NCI-H748 (cell line): ENCODE measurements at regions not wholly inside any gene's neighbourhood (a gene's known extent, or its start where the extent isn't known, plus 50 kb on each side); places are given as distances from the start of the nearest gene placed in this dataset.
"Not testable (repeated sequence)": the region's sequence is repeated elsewhere in the genome, so short reads cannot be mapped to it uniquely, and the experiment has no call there.

Experiments
- DNase-seq: peaks from one replicate; lab custom pipeline; 2025; ENCODE audit not compliant: unreplicated experiment; lab: John Stamatoyannopoulos, UW

DNA sequence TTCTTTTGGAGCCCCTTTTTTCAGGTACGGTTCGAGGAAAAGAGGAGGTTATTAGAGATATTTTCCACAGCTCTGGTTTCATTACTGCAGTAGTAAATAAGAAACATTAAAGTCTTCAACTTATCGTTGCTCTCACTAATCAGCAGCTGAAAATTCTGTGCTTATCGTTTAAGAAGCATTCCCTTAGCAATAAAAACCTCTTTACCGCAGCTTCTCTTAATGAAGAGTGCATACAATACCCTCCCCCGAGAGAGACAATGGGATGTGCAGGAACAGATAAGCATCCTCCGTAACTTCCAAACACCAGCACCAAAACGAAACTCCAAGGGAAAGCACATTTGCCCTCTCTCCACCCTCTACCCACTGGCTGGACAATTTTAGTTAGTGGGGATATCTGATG, 384.5 kb downstream of the NEBL start:
- peak; percentile 28 for DNase-seq

GRCh38 chr10:20508921-20509320, 388.2 kb downstream of the NEBL start:
- no peak for DNase-seq

DNA sequence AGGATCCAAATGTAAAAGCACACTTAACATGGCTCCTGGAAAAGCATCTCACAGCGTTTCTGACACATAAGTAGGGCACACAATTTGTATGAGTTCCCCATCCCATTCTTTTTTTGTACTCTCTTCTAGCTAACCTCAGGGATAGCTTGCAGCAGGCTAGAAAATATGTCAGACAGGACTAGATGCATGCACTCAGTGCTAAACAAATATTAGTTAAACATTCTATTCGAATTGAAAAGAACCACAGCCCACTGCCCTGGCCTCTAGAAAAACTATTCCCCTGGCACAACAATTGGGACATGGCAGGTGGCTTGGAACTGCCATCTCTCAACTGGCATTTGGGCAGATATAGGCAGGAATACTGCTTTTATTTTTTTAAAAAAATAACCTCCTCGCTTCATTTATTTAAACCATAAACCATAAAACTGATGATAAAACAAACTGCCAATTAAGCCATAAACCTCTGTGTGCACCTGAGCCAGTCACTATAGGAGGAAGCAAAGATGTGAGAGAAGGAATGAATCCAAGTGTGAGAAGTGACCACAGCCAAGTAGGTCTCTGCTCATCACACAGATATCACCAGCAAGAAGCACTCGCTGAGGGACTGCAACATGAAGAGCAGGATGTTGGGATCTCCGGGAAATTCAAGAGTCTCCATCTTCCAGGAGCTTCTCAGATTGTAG, 394.1 kb downstream of the NEBL start:
- peak; percentile 3 for DNase-seq

GRCh38 chr10:20494474-20494873, 402.6 kb downstream of the NEBL start:
- no peak for DNase-seq

DNA sequence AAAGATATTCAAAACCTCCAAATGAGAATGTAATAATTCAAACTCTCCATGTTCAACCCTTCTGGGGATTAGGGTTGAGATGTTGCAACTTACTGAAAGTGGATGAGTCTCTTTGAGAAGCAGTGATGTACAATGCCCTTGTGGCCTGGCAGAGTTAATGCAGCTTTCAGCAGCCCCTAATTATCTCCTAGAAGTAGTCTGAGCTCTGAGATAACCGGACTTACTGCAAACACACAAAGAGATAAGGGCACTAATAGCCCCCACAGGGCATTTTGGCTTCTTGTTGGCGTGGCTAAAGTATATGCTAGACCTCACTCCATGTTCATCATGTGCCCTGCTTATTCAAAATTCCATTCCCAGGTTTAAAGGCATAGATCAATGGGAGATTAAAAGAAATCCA, 404.7 kb downstream of the NEBL start:
- DNase-seq: no peak

DNA sequence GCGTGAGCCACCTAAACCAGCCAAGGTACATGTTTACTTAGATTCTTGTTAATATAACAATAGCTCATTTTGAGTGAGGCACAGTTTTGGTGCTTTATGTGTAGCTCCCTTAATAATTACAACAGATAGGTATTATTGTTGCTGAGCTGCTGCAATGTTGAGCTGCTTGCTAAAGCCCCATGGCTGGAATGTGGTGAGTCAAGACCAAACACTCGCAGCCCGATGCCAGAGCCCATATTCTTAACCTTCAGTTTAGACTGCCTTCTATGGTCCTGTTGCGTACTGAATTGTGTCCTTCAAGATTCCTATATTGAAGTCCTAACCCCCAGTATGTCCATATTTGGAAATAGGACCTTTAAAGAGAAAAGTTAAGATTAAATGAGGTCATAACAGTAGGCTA, 407.1 kb downstream of the NEBL start:
- no peak for DNase-seq

- DNase-seq: no peak
These were observed 410.3 kb downstream of the NEBL start for GRCh38 chr10:20486791-20487190.

- DNase-seq: no peak
These were observed 411.6 kb downstream of the NEBL start for GRCh38 chr10:20485554-20485953.

- DNase-seq: no peak
These were observed 416.1 kb downstream of the NEBL start for GRCh38 chr10:20481054-20481453.

- DNase-seq: not testable (repeated sequence)
These were observed 416.5 kb downstream of the NEBL start for GRCh38 chr10:20480575-20480974.

GRCh38 chr10:20474064-20474463, 423.0 kb downstream of the NEBL start:
- no peak for DNase-seq

DNA sequence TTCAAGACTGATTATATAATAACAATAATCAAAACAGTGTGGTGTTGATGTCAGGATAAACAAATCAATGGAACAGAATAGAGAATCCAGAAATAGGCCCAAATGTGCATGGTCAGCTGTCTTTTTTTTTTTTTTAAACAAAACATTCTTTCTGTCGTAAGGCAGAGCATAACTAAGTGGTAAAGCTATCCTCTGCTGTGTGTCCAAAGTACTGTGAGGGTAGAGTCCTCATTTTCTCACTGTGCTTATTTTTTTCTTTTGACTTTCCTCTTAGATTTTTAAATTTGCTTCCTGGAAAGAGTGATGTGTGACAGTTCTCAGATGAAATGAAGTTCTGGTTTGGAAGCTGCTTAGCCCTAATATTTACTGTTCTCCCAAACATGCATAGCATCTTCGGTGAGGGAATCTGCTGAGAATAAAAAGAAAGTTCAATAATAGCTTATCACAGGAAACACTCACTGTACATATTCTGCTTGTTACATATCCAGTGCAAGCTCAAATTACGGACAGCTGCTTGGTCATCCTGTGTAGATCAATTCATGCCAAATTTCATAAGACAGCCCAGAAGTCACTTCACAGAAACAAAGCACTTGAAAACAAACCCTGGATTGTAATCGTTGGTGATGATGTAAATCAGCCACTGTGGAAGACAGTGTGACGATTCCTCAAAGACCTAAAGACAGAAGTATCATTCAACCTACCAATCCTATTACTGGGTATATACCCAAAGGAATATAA, 423.9 kb downstream of the NEBL start:
- no peak for DNase-seq

- DNase-seq: no peak
These were observed 430.4 kb downstream of the NEBL start for GRCh38 chr10:20466731-20467130.

GRCh38 chr10:20457649-20458048, 439.5 kb downstream of the NEBL start:
- DNase-seq: no peak

- no peak for DNase-seq
These were observed 441.3 kb downstream of the NEBL start for GRCh38 chr10:20455774-20456173.

GRCh38 chr10:20454331-20454730, 442.8 kb downstream of the NEBL start:
- no peak for DNase-seq

GRCh38 chr10:20446561-20447193, 450.4 kb downstream of the NEBL start:
- peak; percentile 51 for DNase-seq

- DNase-seq: peak; percentile 82
These were observed 454.0 kb downstream of the NEBL start for GRCh38 chr10:20443094-20443493.

DNA sequence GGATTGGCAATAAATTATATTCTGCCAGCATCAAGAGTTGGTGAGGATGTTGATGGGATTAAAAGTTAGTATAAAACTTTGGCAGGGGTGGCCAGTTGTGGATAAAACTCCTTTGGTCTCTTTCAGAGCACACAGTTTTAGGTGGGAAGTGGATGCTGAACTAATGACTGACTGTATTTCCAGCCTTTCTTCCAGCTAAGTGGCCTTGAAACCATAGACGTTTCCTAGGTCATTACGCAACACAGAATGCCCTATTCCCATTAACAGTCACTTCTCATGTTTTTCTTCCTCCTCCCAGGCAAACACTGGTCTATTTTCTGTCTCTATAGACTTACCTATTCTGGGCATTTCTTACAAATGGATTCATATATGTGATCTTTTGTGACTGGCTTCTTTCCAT, 467.4 kb downstream of the NEBL start:
- DNase-seq: no peak

DNA sequence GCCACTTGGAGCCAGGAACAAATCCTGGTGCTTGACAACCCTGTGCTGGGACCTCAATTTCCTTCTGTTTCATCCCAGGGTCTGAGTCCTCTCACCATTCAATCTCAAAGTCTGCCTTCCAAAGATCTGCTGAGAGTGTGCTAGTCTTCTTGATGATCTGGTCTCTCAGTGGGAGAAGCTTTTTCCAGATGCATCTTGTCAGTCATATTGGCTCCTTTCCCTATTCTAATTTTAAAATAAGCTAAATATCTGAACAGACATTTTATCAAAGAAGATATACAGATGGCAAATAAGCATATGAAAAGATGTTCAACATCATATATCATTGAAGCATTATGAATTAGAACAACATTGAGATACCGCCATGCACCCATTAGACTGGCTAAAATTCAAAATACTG, 469.3 kb downstream of the NEBL start:
- no peak for DNase-seq

DNA sequence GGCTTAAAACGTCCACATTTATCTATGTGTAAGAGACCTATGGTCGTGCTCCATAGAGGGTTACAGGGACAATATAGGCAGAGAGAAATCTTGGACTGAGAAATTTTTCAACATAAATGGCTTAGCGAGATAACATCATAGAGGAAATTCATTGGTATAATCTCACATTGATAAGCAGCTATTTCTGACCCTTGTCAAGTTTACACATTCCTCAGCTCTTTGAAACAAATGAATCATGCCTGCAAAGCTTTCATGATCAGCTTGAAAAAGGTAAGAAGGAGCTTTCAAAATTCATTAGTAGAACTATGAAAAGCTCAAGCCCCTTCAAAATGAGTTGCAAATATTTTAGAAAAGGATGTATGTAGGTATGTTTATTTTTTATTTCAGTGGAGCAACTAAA, 478.8 kb downstream of the NEBL start:
- no peak for DNase-seq

DNA sequence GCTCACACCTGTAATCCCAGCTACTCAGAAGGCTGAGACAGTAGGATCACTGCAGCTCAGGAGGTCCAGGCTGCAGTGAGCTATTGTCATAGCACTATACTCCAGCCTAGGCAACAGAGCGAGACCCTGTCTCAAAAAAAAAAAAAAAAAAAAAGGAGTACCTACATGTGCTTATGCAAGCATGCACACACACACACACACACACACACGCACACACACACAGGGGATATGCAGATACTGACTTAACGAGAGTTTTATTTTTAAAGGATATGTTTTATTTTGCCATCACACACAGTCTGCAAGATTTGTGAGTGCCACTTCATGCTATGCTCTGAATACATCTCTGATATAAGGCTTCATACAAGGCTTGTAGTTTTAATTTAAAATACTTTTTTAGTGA, 479.3 kb downstream of the NEBL start:
- no peak for DNase-seq
